Fibroblast of lung (primary cell): ENCODE measurements at regions not wholly inside any gene's neighbourhood (a gene's known extent, or its start where the extent isn't known, plus 50 kb on each side); places are given as distances from the start of the nearest gene placed in this dataset.

ENCODE experiments used
- DNase-seq, 2 donors: peaks; one replicate each; pipeline versions ENCODE4 v3.0.0 to v3.0.0-alpha.2; 2010; ENCODE audit warnings: low read depth in 2 of 2
- H2AFZ ChIP-seq: 2 replicates; pipeline ENCODE4 v1.5.1; 2012; ENCODE audit warnings: low read length, control low read depth, inconsistent platforms
- H3K27ac ChIP-seq: 2 replicates; pipeline ENCODE4 v1.5.1; 2011; ENCODE audit warnings: low read length, control low read depth; ENCODE audit not compliant: insufficient read depth
- H3K27me3 ChIP-seq: 2 replicates; pipeline ENCODE4 v1.5.1; 2011; ENCODE audit warnings: mild to moderate bottlenecking, low read length; ENCODE audit not compliant: control insufficient read depth, insufficient read depth
- H3K36me3 ChIP-seq: 2 replicates; pipeline ENCODE4 v1.5.1; 2011; ENCODE audit warnings: low read length; ENCODE audit not compliant: control insufficient read depth, insufficient read depth
- H3K4me1 ChIP-seq: 2 replicates; pipeline ENCODE4 v1.5.1; 2011; ENCODE audit warnings: low read length; ENCODE audit not compliant: control insufficient read depth, insufficient read depth; ENCODE audit errors: extremely low read depth
- H3K4me2 ChIP-seq: 2 replicates; pipeline ENCODE4 v1.5.1; 2011; ENCODE audit warnings: low read length, control low read depth; ENCODE audit not compliant: insufficient read depth; ENCODE audit errors: extremely low read depth
- H3K4me3 ChIP-seq, 4 experiments: fragments of 200-600 bp in 1 of 4; sonication (generic) in 1 of 4; replicated peaks in 1 of 4; 2 replicates each; pipeline ENCODE4 v1.5.1; 2011 to 2016; ENCODE audit warnings: low read length in 4 of 4, low read depth in 3 of 4, mild to moderate bottlenecking in 3 of 4, control low read depth in 2 of 4, inconsistent platforms in 1 of 4, mixed read lengths in 1 of 4; ENCODE audit not compliant: insufficient read depth in 1 of 4; ENCODE audit errors: control extremely low read depth in 1 of 4
- H3K79me2 ChIP-seq: 2 replicates; pipeline ENCODE4 v1.5.1; 2012; ENCODE audit warnings: mild to moderate bottlenecking, low read length, inconsistent platforms; ENCODE audit not compliant: control insufficient read depth, insufficient read depth
- H3K9ac ChIP-seq: 2 replicates; pipeline ENCODE4 v1.5.1; 2011; ENCODE audit warnings: mild to moderate bottlenecking, low read length, control low read depth; ENCODE audit not compliant: insufficient read depth
- H3K9me3 ChIP-seq: 2 replicates; pipeline ENCODE4 v1.5.1; 2012; ENCODE audit warnings: low read depth, low read length; ENCODE audit not compliant: control insufficient read depth, insufficient read depth
- H4K20me1 ChIP-seq: 2 replicates; pipeline ENCODE4 v1.5.1; 2011; ENCODE audit warnings: low read length; ENCODE audit not compliant: control insufficient read depth, insufficient read depth; ENCODE audit errors: extremely low read depth
- CTCF ChIP-seq, 2 donors: IDR thresholded peaks in 1 of 2; conservative IDR thresholded peaks in 1 of 2; 1 replicate in 1 of 2; 2 replicates in 1 of 2; pipeline ENCODE4 v1.5.1; 2011 to 2012; ENCODE audit warnings: low read length in 2 of 2, control low read depth in 1 of 2, inconsistent platforms in 1 of 2, low read depth in 1 of 2, mild to moderate bottlenecking in 1 of 2
- EZH2 ChIP-seq: IDR thresholded peaks from 2 replicates; pipeline ENCODE4 v1.5.1; 2012; ENCODE audit warnings: low read length, control low read depth, mild to moderate bottlenecking; ENCODE audit errors: missing control alignments

- no peaks in the 10 kb centered on the region for H4K20me1 ChIP-seq
- no peak overlapping the region for H3K27ac ChIP-seq
- no peaks in the 10 kb centered on the region for H3K9me3 ChIP-seq
- no peaks in the 10 kb centered on the region for H3K27me3 ChIP-seq
- no peaks in the 10 kb centered on the region for H3K79me2 ChIP-seq
- H3K4me1 ChIP-seq: no peaks in the 10 kb centered on the region
- no peak overlapping the region for H3K4me2 ChIP-seq
- DNase-seq: no peak
- no peak overlapping the region for H3K9ac ChIP-seq
- no peaks in the 10 kb centered on the region for H3K36me3 ChIP-seq
- H2AFZ ChIP-seq: no peak overlapping the region
- TF ChIP-seq EZH2 (no peak), CTCF (conservative IDR thresholded peaks at IDR 0.05 in 1 of 2, IDR thresholded peaks at IDR 0.05 in 1 of 2; ENCODE audit: low read depth in 1 of 2, low read length in 2 of 2) (no peak)
- no peak overlapping the region for H3K4me3 ChIP-seq
Measured at GRCh38 chr17:14797021-14797420, 468.1 kb downstream of the PMP22 start.

GRCh38 chr17:14794961-14795360 lies 470.2 kb downstream of the PMP22 start:
- Histone ChIP-seq H3K27ac (no peak overlapping the region), H3K27me3 (no peaks in the 10 kb centered on the region), H3K4me2 (no peak overlapping the region), H3K4me3 (no peak overlapping the region), H3K4me1 (no peaks in the 10 kb centered on the region), H3K79me2 (no peaks in the 10 kb centered on the region), H3K9me3 (no peaks in the 10 kb centered on the region), H4K20me1 (no peaks in the 10 kb centered on the region), H3K9ac (no peak overlapping the region), H2AFZ (no peak overlapping the region), H3K36me3 (no peaks in the 10 kb centered on the region)
- no peak for DNase-seq
- TF ChIP-seq CTCF (conservative IDR thresholded peaks at IDR 0.05 in 1 of 2, IDR thresholded peaks at IDR 0.05 in 1 of 2; ENCODE audit: low read depth in 1 of 2, low read length in 2 of 2) (no peak), EZH2 (no peak)

- Histone ChIP-seq H4K20me1 (no peaks in the 10 kb centered on the region), H3K4me2 (no peak overlapping the region), H3K4me1 (no peaks in the 10 kb centered on the region), H2AFZ (no peak overlapping the region), H3K9me3 (no peaks in the 10 kb centered on the region), H3K36me3 (no peaks in the 10 kb centered on the region), H3K27ac (no peak overlapping the region), H3K9ac (no peak overlapping the region), H3K4me3 (no peak overlapping the region), H3K27me3 (no peaks in the 10 kb centered on the region), H3K79me2 (no peaks in the 10 kb centered on the region)
- no peak for TF ChIP-seq EZH2
- no peak for TF ChIP-seq CTCF (conservative IDR thresholded peaks at IDR 0.05 in 1 of 2, IDR thresholded peaks at IDR 0.05 in 1 of 2; ENCODE audit: low read depth in 1 of 2, low read length in 2 of 2)
- peak; percentile 0 to 26 for DNase-seq
Measured at GRCh38 chr17:14793237-14793636, 471.9 kb downstream of the PMP22 start.
